NT2/D1 (cell line): ENCODE measurements at regions not wholly inside any gene's neighbourhood (a gene's known extent, or its start where the extent isn't known, plus 50 kb on each side); places are given as distances from the start of the nearest gene placed in this dataset.

Experiments used
- SUZ12 ChIP-seq: IDR thresholded peaks from 2 replicates; pipeline ENCODE4 v1.6.1; 2011; ENCODE audit not compliant: insufficient read length, insufficient read depth; ENCODE audit errors: extremely low read depth
- YY1 ChIP-seq: IDR thresholded peaks from 2 replicates; pipeline ENCODE4 v1.6.1; 2011; ENCODE audit not compliant: insufficient read length, insufficient read depth
- ZNF274 ChIP-seq: IDR thresholded peaks from 2 replicates; pipeline ENCODE4 v1.6.1; 2011; ENCODE audit warnings: mild to moderate bottlenecking, low read depth, low read length

DNA sequence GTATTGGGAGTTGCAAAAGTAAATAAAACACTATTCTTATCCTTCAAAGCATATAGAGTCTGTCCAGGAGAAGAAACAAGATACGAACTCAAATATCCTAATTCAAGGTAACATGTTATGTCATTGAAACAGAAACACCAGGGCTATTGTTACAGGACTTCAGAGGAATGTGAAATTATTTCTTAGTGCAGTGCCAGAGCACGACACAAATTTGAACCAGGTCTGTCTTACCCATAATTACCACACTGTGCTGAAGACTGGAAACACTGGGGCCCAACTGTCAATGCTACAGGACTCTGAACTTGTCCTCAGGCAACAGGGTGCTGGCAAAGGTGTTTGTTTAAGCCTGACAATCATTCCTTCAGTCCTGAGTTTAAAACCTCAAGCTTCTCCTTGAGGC is 633.6 kb upstream of the UBE2E2 start:
- TF ChIP-seq ZNF274 (no peak), SUZ12 (no peak), YY1 (no peak)
